Central memory CD8-positive, alpha-beta T cell (primary cell): ENCODE measurements at regions not wholly inside any gene's neighbourhood (a gene's known extent, or its start where the extent isn't known, plus 50 kb on each side); places are given as distances from the start of the nearest gene placed in this dataset.
"Not testable (repeated sequence)": the region's sequence is repeated elsewhere in the genome, so short reads cannot be mapped to it uniquely, and the experiment has no call there.

Source experiments
- ATAC-seq: fragments of 150-1000 bp; cut with Tn5 transposase; replicated peaks from 2 replicates; pipeline ENCODE4 v1.10.0; 2022; ENCODE audit warnings: mild to moderate bottlenecking, moderate FRiP score, moderate number of reproducible peaks; ENCODE audit not compliant: poor library complexity, severe bottlenecking; ENCODE audit errors: extremely low read depth
- DNase-seq, 2 donors: peaks; one replicate each; pipeline ENCODE4 v3.0.0; 2021; ENCODE audit warnings: low spot score in 2 of 2
- H3K27ac Mint-ChIP-seq: one replicate; pipeline ENCODE4 v1.8.0; 2022; ENCODE audit warnings: low read depth, mild to moderate bottlenecking, moderate library complexity, mixed read lengths
- H3K27me3 Mint-ChIP-seq: one replicate; pipeline ENCODE4 v1.8.0; 2022; ENCODE audit warnings: mixed read lengths
- H3K36me3 Mint-ChIP-seq: one replicate; pipeline ENCODE4 v1.8.0; 2022; ENCODE audit warnings: mild to moderate bottlenecking, moderate library complexity, mixed read lengths; ENCODE audit not compliant: insufficient read depth
- H3K4me1 Mint-ChIP-seq: one replicate; pipeline ENCODE4 v1.8.0; 2022; ENCODE audit warnings: mixed read lengths
- H3K4me3 Mint-ChIP-seq: one replicate; pipeline ENCODE4 v1.8.0; 2022; ENCODE audit warnings: mild to moderate bottlenecking, moderate library complexity, mixed read lengths
- H3K9me3 Mint-ChIP-seq: one replicate; pipeline ENCODE4 v1.8.0; 2022; ENCODE audit warnings: mixed read lengths

GRCh38 chr7:65554-65953 is 126.8 kb upstream of the FAM20C start:
- H3K4me1 Mint-ChIP-seq = no peaks in the 10 kb centered on the region
- H3K9me3 Mint-ChIP-seq = no peaks in the 10 kb centered on the region
- no peaks in the 10 kb centered on the region for H3K36me3 Mint-ChIP-seq
- DNase-seq = no peak
- H3K27me3 Mint-ChIP-seq = peaks cover 43% of the 10 kb centered on the region
- H3K4me3 Mint-ChIP-seq = no peak overlapping the region
- no peak overlapping the region for H3K27ac Mint-ChIP-seq
- no peak for ATAC-seq

GRCh38 chr7:66296-66695 is 126.1 kb upstream of the FAM20C start:
- Mint-ChIP-seq H3K27ac (no peak overlapping the region), H3K9me3 (no peaks in the 10 kb centered on the region), H3K4me1 (no peaks in the 10 kb centered on the region), H3K36me3 (no peaks in the 10 kb centered on the region), H3K27me3 (peaks cover 40% of the 10 kb centered on the region), H3K4me3 (no peak overlapping the region)
- DNase-seq = no peak
- ATAC-seq = no peak

GRCh38 chr7:66741-67140 is 125.6 kb upstream of the FAM20C start:
- Mint-ChIP-seq H3K9me3 (no peaks in the 10 kb centered on the region), H3K36me3 (no peaks in the 10 kb centered on the region), H3K27ac (no peak overlapping the region), H3K27me3 (peaks cover 36% of the 10 kb centered on the region), H3K4me3 (no peak overlapping the region), H3K4me1 (no peaks in the 10 kb centered on the region)
- ATAC-seq (no peak), DNase-seq (no peak)

DNA sequence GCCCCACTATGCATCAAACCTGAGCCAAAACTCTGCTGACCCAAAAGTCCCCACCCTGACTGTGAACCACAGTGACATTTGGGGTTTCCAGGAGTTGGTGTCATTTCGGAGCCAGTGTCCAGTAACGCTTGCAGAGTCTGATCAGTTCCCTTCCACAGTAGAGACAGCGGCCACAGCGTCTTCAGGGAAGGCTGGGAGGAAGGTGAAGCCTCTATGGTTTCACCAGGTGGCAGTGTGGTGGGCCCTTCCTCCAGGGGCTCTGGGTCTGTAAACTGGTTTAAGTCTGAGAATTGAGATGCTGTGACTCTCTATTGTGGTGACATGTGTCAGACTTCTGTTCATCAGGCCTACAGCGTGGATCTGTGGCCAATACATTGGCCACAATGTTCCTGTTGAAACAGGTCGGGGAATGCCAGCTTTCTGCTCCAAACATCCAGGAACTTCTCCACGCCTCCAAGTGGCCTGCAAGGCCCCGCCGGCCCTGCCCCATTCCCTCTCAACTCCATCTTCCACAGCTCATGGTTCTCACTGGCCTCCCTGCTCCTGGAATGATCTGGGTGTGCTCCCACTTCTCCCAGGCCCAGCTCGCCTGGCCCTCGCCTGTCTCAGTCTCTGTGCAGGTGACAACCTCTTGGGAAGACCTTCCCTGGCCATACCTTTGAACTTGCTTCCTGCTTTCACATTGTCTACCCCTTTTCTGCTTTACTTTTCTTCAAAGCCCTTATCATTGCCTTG is 124.5 kb upstream of the FAM20C start:
- no peak overlapping the region for H3K4me3 Mint-ChIP-seq
- H3K36me3 Mint-ChIP-seq = no peaks in the 10 kb centered on the region
- H3K4me1 Mint-ChIP-seq = no peaks in the 10 kb centered on the region
- no peak for DNase-seq
- H3K27ac Mint-ChIP-seq = no peak overlapping the region
- ATAC-seq = no peak
- no peaks in the 10 kb centered on the region for H3K9me3 Mint-ChIP-seq
- H3K27me3 Mint-ChIP-seq = peaks cover 26% of the 10 kb centered on the region

DNA sequence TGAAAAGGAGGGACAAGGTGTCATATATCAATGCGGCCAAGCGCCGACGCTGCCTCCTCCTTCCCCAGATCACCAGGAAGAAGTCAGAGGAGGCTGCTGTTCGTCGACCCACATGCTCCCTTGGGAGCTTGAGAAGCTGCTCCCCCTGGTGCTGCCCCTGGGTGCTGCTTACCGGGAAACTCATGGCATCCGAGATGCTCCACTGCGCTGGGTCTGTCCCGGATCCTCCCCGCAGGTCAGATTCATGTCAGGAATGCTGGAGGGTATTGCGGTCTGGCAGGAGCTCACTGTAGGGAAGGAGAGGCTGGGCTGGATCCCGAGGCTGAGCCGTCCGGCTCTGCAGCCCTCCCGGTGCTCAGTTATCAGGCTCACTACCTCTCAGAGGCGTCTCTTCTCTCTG is 123.7 kb upstream of the FAM20C start:
- H3K27me3 Mint-ChIP-seq = peaks cover 26% of the 10 kb centered on the region
- DNase-seq (no peak), ATAC-seq (no peak)
- no peaks in the 10 kb centered on the region for H3K36me3 Mint-ChIP-seq
- no peak overlapping the region for H3K4me3 Mint-ChIP-seq
- H3K4me1 Mint-ChIP-seq = no peaks in the 10 kb centered on the region
- no peak overlapping the region for H3K27ac Mint-ChIP-seq
- H3K9me3 Mint-ChIP-seq = no peaks in the 10 kb centered on the region

GRCh38 chr7:69052-69451 is 123.3 kb upstream of the FAM20C start:
- not testable (repeated sequence) for H3K4me1 Mint-ChIP-seq, DNase-seq, H3K4me3 Mint-ChIP-seq, ATAC-seq, H3K36me3 Mint-ChIP-seq, H3K27ac Mint-ChIP-seq, H3K9me3 Mint-ChIP-seq
- H3K27me3 Mint-ChIP-seq = peaks cover 26% of the 10 kb centered on the region

DNA sequence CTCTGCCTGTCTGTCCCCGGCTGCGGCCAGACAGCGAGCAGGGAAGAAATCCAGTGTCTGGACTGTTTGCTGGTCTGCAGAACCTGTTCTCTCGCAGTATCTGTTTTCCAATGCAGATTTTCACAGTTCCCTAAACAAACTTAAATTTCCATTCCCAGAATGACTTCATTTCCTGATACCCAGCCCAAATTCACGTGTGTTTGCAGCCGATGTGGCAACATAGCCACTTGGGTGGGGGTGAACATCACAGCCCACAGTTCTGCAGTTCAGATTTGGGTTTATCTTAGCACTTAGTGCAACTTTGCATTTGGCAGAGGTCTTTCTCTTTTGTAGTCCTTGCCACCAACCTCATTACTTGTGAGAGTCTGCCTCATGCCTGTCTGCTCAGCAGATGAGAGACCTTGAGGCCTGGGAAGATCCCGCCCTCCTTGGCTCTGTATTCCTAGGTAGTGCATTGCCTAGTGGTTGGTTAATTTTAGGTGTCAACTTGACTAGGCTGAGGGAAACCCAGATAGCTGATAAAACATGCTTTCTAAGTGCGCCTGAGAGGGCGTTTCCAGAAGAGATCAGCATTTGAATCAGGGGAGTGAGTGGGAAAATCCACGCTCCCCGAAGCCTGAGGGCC is 122.8 kb upstream of the FAM20C start:
- H3K27ac Mint-ChIP-seq, H3K4me1 Mint-ChIP-seq, H3K36me3 Mint-ChIP-seq, H3K4me3 Mint-ChIP-seq, ATAC-seq, DNase-seq, H3K9me3 Mint-ChIP-seq: not testable (repeated sequence)
- peaks cover 26% of the 10 kb centered on the region for H3K27me3 Mint-ChIP-seq

DNA sequence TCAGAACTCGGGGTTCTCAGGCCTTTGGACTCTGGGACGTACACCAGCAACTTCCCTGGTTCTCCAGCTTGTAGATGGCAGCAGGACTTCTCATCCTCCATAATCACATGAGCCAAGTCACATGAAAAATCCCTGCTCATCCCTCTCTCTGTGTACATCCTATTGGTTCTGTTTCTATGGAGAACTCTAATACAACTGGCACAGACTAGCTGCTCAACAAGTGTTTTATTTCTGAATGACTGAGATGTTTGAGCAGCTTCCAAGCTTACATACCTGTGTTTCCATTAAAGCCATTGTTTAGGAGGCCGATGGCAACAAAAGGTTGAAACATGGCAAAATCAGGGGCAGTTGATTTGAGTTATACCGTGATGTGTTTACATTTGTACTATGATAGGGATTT is 122.2 kb upstream of the FAM20C start:
- not testable (repeated sequence) for H3K27ac Mint-ChIP-seq, H3K4me1 Mint-ChIP-seq, H3K36me3 Mint-ChIP-seq, ATAC-seq, DNase-seq, H3K9me3 Mint-ChIP-seq, H3K4me3 Mint-ChIP-seq
- H3K27me3 Mint-ChIP-seq = peaks cover 22% of the 10 kb centered on the region

GRCh38 chr7:70989-71388 is 121.4 kb upstream of the FAM20C start:
- ATAC-seq, H3K36me3 Mint-ChIP-seq, H3K4me1 Mint-ChIP-seq, H3K9me3 Mint-ChIP-seq, H3K27ac Mint-ChIP-seq, H3K4me3 Mint-ChIP-seq, DNase-seq: not testable (repeated sequence)
- peaks cover 14% of the 10 kb centered on the region for H3K27me3 Mint-ChIP-seq

DNA sequence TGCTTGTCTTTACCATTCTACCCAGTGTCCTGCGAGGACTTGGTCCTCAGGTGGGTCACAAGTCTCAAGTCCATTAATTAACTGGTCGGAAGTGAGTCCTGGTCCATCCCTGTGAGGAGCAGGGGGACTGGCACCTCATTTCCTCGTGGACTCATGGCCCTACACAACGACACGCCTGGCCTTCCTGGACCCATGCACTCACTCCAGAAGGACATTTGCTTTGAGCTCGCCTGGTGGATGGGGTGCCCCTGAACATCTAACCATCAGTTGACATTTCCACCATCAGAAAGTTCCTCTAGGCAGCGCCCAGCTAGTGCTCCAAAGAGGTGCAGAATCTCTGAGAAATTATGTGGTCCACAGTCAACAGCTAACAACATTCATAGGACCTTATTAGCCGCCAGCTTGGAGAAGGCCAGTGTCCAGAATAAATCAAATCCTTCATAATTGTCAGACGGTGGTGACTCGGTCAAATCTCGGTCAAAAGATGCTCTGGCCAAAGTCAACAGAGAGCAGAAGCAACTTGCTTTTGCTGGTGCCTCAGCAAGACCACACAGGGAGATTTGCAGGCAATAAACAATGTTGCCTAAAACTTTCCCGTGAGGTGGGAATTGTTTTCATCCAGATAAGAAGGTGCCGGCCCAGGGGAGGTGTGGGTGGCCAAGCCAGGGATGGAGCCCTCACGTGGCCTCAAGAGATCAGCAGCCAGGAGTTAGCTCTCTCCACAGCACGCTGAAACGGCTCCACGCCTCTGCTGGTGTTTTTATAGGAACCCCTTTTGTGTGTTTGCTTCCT is 119.9 kb upstream of the FAM20C start:
- DNase-seq, H3K4me3 Mint-ChIP-seq, H3K36me3 Mint-ChIP-seq, ATAC-seq, H3K4me1 Mint-ChIP-seq, H3K9me3 Mint-ChIP-seq, H3K27me3 Mint-ChIP-seq, H3K27ac Mint-ChIP-seq: not testable (repeated sequence)

- not testable (repeated sequence) for ATAC-seq, H3K9me3 Mint-ChIP-seq, H3K27ac Mint-ChIP-seq
Measured at GRCh38 chr7:73058-73331, 119.4 kb upstream of the FAM20C start.

DNA sequence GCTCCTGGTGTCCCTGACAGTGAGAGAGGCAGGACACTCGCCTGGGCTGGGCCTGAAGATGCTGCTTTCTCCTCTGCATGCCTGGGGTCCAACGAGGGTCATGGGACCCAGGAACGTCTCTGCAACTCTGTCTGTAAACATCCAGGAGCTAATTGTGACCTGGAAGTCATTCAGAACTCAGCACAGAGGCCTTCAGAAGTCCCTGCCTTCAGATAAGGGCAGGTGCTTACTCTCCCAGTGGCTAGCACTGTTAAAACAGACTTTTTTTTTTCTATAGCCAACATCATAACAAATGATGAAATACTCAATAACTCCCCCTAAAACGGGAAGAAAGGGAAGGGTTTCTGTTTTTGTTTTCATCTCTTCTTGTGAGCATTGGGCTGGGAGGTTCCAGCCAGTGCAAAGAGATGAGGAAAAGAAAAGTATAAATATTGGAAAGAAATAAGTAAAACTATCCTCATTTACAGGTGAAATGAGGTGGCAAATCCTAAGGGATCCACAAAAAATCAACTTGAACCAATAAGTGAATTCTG is 118.3 kb upstream of the FAM20C start:
- not testable (repeated sequence) for H3K27ac Mint-ChIP-seq, H3K9me3 Mint-ChIP-seq, ATAC-seq, H3K27me3 Mint-ChIP-seq, H3K36me3 Mint-ChIP-seq, H3K4me3 Mint-ChIP-seq, H3K4me1 Mint-ChIP-seq, DNase-seq

More at GRCh38 chr7:73058-73331, 119.4 kb upstream of the FAM20C start:
- not testable (repeated sequence) for H3K27me3 Mint-ChIP-seq, H3K4me1 Mint-ChIP-seq, H3K4me3 Mint-ChIP-seq, DNase-seq, H3K36me3 Mint-ChIP-seq

DNA sequence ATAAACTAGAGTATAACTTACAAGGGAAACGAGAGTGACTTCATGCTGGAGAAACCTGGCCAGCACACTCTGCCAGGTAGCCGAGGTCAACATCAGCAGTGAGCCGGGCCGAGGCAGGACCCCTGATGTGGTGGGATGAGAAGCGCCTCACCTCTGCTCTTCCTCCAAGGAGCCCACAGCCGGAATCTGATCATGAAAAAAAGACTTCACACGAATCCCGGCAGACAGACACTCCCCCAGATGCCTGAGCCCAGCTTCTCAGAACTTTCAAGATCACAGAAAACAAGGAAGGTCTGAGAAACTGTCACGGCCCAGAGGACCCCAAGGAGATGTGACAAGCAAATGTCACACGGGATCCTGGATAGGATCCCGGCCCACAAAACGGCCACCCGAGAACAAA is 116.9 kb upstream of the FAM20C start:
- ATAC-seq, H3K36me3 Mint-ChIP-seq, H3K4me3 Mint-ChIP-seq, H3K9me3 Mint-ChIP-seq, H3K27me3 Mint-ChIP-seq, DNase-seq, H3K27ac Mint-ChIP-seq, H3K4me1 Mint-ChIP-seq: not testable (repeated sequence)
